Anterior cingulate cortex (tissue), 58 donors: ENCODE measurements at regions not wholly inside any gene's neighbourhood (a gene's known extent, or its start where the extent isn't known, plus 50 kb on each side); places are given as distances from the start of the nearest gene placed in this dataset.

Experiments
- DNase-seq, 58 donors: peaks; one replicate each; lab custom pipeline; 2025; lab: John Stamatoyannopoulos, UW

DNA sequence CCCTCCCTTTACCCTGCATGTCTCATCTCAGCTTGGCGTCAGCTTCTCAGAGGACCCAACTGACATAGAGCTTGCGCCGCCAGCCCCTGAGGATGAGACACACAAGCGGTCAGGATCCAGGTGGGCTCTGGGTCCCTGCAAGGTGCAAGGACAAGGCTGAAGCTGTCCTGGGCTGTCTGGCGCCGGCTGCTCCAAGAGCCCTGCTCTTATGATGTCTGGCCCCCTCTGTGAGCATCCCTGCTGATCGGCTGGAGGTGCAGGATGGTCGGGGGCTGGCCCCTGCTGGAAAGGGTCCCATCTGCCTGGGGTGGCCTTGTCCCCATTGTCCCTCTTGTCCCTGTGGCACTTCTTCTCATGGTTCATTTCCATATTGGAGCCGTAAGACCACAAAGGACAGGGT, 479.0 kb downstream of the NPHP4 start:
- DNase-seq: no peak

DNA sequence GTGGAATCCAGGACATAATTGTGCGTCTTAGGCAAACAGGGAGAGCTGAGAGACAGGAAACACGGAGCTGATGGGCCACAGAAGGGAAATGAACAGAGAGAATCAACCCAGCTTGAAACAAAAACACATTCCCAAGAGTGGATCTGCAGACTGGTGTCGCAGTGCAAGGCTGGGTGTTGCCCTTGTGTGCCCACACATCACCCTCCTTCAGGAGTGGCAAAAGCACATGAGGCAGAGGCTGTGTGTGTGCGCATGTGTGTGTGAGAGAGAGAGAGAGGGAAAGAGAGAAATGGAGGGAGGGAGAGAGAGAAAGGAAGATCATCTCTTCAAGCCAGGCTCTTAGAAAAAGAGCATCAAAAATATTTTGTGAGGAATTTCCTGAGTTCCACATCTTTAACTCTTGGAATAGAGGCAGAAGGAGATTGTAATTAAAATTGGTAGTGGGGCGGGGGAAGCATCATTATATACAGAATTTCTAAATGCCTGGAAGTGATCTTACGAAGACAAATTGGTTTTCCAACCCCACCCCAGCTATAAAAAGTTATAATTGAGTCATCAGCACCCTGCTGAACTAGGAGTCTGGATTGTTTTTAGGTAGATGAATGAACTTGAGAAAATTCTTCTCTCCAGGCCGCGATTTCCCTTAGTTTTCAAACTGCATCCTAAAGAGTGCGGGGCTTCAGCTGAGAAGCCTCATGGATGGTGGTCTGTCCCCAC, 480.7 kb downstream of the NPHP4 start:
- peak in 1 of 58 donors; percentile 28 for DNase-seq

DNA sequence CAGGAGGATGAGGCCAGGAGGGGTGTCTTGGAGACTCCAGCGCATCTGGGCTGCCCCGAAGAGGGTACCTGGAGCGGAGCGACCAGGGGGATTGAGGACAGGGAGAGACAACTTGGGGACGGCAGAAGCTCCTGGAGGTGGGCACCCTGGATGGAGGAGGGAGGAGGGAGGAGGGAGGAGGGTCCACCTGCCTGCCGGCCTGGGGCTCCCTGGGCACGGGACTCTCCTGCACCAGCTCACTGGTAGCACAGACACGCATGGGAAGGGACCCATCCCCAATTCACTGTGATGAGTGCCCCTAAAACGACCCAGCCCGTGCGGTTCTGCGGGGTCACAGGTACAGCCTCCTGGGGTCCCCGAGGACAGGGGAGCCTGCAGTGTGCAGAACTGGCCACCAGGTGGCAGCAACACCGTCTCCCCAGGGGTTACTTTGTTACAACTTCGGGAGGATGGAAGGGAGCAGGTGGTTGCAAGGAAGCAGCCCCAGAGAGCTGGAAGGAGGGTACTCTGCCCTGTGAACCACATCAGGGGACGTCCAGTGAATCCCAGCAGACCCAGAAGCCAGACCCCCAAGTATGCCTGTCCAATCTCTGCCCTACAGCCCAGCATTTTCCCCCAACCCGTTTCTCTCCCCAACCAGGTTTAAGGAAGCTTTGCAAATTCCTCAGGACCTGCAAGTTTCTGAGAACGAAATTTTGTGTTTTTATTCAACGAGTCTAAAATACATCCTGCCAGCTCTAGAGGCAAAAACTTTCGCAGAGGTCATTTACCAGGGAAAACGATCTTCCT, 482.4 kb downstream of the NPHP4 start:
- peak in 42 of 58 donors; percentile 8 to 78 (median 28) for DNase-seq

DNA sequence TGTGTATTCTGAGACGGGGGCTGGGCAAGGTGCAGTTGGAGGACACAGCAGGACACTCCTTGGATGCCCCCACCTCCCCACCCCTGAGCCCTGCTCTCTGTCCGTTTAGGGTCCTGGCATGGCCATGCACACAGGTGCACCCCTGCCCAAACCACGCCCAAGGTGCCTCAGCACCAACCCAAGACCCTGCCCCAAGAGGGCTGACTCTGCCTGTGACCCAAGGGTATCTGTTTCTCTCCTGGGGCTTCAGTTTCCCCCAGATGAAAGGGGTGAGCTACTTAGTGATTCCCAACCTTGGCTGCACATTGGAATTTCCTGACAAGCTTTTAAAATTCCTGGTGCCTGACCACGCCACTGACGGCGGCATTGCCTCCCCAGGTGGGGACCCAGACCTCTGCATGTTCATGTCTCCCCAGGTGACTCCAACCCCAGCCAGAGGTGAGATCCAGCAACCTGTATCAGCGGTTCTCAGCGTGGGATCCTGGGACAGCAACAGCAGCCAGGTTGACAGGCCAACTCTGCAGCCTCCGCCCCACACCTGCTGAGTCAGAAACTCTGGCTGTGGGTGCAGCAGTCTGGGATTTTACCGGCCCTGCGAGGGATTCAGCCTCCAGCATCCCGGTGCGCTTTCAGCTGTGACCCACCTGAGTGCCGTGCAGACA, 483.4 kb downstream of the NPHP4 start:
- no peak for DNase-seq

DNA sequence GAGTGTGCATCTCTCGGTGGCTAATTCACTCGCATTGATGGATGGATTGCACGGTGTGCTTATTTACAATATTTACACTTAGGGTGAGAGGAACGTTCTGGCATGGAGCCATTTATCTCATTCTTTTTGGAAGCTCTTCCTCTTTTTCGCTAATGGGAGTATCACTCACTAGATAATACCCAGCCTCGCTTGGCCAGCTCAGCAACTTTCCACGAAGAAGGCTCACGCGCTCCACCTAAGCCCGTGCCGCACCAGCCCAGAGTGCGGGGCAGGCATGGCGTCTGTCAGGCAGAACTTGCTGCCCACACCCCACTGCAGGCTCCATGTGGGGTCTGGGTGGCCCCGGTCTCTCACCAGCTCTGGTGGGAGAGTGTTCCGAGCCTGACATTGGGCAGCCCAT, 484.9 kb downstream of the NPHP4 start:
- DNase-seq: no peak

DNA sequence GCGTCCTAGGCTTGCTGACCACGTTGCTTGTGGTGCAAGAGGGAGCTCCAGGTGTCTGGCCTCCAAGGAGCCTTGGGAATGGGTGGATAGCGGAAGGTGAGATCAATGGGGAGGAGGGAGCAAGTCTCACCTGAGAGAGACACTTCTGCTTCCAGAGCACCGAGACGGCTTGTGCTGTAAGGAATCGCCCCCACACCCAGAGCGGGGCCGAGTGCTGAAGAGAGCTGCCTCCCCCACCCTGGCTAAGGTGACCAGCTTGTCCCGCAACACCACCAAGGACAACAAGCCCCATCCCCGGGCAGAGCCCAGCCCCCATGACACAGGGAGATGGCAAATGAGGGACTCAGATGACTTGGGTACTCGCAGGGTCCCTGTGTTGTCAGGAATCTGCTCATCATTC, 485.6 kb downstream of the NPHP4 start:
- no peak for DNase-seq

DNA sequence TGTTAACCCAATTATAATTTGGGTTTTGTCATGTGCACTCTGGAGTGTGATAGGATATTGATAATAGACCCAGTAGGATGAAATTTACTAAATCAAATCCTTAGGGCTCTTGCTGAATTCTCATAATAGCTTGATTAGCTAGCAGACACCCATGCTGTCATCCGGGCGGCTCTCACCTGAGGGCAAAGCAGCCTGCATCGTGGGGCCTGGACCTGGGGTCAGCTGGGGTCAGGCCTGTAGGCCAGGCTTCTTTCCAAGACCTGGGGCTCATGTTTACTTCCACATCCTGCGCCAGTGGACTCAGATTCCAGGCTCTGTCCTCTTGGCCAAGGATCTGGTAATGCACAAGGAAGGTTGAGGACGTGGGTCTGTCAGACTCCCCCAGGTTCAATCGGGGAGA, 486.3 kb downstream of the NPHP4 start:
- DNase-seq: no peak

DNA sequence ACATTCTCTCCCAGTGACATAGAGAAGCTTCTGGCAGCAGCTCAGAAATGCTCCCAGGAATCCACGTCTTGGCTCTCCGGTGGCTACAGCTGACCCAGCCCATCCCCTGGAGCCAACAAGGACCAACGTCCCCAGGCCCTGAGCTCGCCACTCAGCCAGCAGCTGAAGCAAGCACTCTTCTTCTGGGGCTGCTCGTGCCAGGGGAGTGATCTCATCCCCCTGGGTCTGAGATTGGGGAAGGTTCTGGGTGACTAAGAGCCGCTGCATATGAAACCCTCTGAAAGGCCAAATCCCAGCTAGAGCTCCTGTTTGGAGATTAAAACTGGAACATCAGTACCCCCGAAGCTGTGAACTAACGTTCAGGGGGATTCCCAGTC, 487.9 kb downstream of the NPHP4 start:
- peak in 1 of 58 donors; percentile 15 for DNase-seq

DNA sequence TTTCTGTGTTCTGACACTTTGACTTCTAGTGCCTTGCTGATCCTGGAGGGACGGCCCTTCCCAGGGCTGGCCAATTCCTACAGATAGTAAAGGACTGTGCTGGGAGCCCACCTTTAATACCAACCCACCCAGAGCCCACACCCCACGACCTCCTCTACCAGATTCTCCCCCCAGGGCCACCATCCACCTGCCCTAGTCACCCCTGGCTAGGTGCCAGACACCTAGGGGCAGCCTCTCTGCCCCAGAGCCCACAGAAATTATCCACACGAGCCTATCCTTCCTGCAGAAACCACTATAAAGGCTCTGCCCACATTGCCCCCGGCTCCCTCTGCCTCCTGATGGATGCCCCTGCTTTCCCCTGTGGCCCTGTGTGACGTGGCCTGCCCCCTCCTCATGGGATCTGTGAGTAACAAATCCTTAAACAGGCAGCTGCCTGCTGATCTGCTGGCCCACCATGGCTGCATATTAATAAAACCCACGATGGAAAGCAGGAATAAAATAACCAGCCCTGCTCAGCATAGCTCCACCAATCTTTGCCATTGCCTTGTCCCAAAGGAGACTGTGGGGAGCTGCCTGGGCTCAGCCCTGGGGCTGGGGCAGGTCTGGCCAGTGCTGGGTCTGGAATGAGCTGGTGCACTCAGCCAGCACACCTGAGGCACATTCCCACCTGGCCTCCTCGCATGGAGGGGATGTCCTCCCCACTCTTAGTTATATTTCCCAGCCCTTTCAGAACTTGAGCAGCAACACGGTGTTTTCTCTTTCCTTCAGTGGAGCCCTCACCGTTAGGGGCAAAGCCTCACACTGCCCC, 488.5 kb downstream of the NPHP4 start:
- no peak for DNase-seq

DNA sequence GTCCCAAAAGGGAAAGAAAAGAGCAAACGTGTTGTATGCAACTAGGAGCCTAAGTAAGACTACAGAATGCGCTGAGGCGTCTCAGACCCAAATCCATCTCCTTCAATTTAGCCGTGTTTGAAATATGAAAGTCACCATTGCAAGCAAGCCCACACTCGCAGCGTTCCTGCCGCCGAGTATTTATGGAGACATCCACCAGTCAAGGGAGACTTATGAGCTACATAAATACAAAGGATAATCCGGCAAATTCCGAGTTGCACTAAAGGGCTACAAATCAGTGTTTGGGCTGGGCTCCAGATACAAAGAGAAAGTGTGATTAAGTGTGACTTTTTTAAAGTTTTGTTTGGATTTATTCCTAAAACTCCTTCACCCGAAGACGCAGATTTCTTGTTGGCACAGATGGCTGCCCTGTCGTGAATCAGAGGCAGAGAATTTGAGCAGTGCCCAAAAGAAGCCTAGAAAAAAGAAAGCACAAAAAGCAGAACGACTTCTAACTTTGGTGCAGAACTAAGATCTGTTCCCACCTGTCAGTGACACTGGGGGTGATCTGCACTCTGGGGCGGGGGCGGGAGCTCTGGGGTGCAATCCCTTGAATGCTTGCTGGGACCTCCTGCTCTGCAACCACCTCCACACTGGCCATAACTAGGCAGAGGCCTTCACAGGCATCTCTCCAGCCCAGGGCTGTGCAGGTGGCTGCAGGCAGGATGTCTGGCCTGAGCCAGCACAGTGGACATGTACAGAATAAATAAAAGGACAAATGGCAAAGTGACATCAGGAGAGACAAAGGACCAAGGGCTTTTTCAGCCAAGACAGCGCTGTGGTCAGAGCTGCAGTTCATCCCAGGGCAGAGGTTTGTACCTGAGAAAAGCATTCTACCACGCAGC, 489.7 kb downstream of the NPHP4 start:
- DNase-seq: peak in 8 of 58 donors; percentile 14 to 77 (median 36)

DNA sequence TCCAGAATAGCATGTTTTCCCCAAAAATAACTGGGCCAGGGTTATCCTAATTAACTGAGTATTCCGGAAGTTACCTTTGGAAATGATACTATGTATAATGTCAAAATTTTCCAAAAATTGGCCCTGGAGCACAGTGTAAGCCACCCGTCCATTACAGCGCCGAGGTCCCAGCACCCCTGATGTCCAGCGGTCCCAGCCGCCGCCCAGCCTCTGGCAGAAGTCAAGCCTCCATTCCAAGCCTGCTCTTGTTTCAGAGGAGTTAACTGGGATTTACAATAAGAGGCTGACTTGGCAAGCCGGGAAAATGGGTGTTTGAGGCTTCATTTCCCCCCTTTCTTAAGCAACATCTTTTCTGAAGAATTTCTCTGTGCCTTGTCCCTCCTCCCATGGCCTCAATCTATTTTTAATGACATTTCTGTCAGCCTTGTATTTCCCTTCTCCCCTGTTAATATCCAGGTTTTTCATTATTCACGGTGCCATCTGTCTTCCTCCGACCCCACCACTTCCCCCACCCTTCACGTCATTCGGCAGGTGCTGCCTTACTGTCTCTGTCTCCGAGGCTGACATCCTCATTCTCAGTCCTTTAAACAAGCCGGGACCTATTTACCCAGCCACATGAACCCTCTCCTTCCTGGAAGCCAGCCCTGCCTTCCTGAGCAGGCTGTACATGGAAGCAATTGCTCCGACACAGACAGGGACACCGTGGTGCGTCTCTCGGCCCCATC, 490.9 kb downstream of the NPHP4 start:
- no peak for DNase-seq

DNA sequence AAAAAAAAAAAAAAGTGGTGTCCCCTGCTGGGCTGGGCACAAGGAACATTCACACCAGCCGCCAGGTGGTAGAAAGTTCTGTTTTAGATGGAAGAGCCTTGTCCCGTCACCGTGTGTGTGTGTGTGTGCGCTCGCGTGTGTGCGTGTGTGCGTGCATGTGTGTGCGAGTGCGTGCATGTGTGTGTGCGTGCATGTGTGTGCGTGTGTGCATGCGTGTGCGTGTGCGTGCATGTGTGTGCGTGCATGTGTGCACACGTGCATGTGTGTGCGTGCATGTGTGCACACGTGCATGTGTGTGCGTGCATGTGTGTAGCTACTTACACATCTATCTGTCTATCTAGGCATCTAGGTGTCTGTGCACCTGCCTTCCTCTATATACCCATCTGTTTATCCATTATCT, 491.7 kb downstream of the NPHP4 start:
- no peak for DNase-seq

DNA sequence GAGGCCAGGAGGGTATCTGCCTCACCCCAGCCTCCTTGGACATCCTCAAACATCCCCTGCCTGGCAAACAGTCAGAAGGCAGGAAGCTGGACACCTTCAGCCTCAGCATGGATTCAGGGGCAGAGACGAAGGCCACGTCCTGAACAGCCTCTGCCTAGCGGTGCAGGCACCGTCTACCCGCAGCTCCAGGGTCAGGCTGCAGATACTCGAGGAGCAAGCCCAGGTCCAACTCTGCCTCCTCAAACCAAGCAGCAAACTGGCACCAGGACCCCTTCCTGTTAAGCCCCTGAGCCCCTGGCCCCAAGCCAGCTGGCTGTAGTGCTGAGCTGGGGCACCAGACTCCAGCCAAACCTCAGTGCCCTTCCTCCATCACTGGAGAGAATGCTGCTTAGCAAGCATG, 494.7 kb downstream of the NPHP4 start:
- DNase-seq: peak in 1 of 58 donors; percentile 4

DNA sequence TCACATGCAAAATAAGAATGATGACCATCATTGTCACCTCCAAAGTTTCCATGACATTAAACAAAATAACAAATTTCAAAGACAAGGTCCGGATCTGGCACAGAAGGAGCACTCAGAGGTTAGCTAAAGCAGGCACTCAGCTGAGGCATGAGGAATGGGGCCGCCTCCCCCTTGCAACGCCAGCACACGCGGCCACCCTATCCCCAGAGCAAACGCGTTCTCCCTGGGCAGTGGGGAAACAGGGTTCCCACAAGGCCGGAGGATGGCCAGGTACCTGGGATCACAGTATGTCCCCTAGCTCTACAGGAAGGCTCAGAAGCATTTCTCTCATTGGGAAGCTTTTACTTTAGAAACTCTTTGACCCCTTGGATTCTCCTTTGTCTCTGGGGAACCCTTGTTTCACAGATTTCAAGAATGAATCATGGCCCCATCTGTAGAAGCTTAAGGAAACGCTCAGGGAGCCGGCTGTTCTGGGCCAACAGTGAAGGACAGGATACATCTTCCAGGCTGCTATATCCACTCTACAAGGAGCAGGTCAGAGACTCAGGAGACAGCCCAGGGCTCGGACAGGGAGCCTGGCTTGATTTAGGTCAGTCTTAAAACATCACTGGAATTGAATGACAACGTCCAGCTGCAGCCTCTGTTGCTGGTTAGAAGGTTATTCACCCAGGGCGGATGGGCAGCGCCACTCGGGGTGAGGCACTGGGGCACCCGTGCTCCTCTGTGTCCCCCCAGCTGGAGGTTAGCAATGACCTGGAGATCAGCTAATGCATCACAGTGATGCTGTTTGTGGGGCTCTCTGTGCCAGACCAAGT, 496.4 kb downstream of the NPHP4 start:
- DNase-seq: no peak

DNA sequence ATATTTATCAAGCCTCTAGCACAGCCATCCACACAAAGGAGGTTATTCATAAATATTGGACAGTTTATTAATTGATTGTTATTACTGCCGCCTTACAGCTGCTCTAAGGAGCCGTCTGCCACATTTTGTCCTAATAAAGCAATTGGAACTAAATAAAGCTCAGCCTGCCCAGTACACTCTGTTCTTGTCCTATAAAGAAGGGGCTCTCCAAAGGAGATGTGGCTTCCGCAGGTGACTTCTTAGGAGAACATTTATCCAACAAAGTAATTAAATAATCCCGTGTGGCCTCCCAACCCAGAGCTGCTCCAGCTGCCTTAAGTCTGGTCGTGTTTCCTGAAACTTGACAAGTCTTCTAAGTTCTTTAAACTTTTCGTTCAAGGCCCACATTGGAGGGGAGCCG, 497.7 kb downstream of the NPHP4 start:
- DNase-seq: peak in 3 of 58 donors; percentile 7 to 43 (median 14)

DNA sequence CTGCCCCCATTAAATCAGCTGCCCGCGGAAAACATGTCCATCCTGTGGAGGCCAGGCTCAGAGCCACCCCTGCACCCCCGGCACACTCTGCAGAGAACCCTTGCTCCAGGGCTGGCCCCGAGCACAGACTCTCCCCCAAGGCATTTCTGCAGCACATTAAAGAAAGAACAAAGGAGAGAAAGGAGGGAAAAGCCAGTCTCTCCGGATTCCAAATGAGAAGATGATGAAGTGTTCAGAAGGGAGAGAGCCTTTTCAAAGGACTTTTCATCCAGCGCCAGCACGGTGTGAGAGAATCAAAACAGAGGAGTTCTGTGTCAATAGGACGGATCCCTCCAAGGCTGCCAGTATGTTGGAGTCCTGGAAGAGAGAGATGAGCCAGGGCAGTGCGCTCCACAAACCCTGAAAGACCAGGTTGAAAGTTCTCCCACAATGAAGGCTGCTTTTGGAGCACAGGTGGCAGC, 498.3 kb downstream of the NPHP4 start:
- peak in 17 of 58 donors; percentile 6 to 63 (median 23) for DNase-seq

DNA sequence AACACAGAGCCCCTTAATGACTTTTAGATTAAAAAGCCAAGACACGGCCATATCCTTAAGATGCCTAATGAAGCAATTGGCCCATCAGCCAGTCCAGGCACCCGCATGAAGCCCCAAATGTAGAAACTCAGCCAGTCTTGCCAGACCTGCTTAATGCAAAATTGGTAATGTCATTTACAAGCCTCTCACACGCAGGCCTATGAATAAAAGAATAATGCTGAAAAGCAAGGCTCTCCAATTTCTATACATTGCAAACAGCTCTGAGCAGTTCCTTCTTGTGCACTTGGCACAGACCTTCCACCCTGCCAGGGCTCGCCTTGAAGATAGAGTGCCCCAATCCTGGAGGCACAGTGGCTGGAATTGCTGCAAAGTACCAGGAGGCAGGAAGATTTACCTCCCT, 498.9 kb downstream of the NPHP4 start:
- DNase-seq: no peak

DNA sequence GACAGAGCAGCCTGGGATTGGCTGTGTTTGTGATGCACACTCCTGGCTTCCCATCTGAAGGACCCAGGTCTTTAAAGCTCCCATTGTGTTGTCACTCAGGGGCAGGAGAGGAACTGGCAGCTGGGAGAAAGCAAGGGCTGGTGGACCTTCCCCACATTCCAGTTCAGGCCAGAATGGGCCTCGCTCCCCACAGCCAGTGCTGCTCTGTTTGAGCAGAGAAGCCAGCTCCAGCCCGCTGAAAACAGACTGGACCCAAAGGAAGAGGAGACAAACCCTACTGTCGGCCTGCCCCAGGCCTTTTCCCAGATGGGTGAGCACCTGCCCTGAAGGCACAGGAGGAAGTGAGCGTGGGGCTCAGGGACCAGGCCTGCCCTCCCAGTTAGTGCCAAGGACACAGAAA, 499.4 kb downstream of the NPHP4 start:
- no peak for DNase-seq
